ENCODE measurements at regions not wholly inside any gene's neighbourhood (a gene's known extent, or its start where the extent isn't known, plus 50 kb on each side); places are given as distances from the start of the nearest gene placed in this dataset.

- Histone ChIP-seq H3K23me2 (ENCODE audit: insufficient read length, low read depth, low read length, poor library complexity, severe bottlenecking) (no peaks in the 10 kb centered on the region), H3K9me3 (ENCODE audit: control insufficient read depth, low read depth, low read length) (no peaks in the 10 kb centered on the region), H3K79me1 (ENCODE audit: insufficient read depth, low read depth, low read length, poor library complexity, severe bottlenecking) (no peaks in the 10 kb centered on the region), H3K23ac (ENCODE audit: insufficient read length, low read depth, low read length) (no peak overlapping the region), H3K14ac (ENCODE audit: insufficient read depth, low read length) (no peak overlapping the region), H4K8ac (replicated peaks; ENCODE audit: insufficient read length, low read depth, low read length) (no peak overlapping the region), H3K27me3 (ENCODE audit: insufficient read depth, low read length) (no peaks in the 10 kb centered on the region), H3K27ac (ENCODE audit: insufficient read length, low read depth, low read length) (no peak overlapping the region), H4K5ac (ENCODE audit: insufficient read length, low read depth, low read length) (no peak overlapping the region), H3K56ac (ENCODE audit: insufficient read length, low read depth, low read length) (no peak overlapping the region), H2BK20ac (ENCODE audit: low read depth, low read length, poor library complexity, severe bottlenecking) (no peak overlapping the region), H3K4me2 (ENCODE audit: insufficient read depth, insufficient read length, low read length) (no peak overlapping the region), H4K91ac (ENCODE audit: insufficient read length, low read depth, low read length) (no peak overlapping the region), H2AK5ac (ENCODE audit: insufficient read length, low read length) (no peak overlapping the region), H3K9ac (ENCODE audit: extremely low read depth, insufficient read length, low read length) (no peak overlapping the region), H3K79me2 (ENCODE audit: insufficient read depth, low read length) (no peaks in the 10 kb centered on the region), H3K18ac (ENCODE audit: insufficient read length, low read depth, low read length) (no peak overlapping the region), H3K4ac (ENCODE audit: low read depth, low read length) (no peak overlapping the region), H2BK120ac (ENCODE audit: low read depth, low read length, poor library complexity, severe bottlenecking) (no peak overlapping the region), H2BK12ac (ENCODE audit: insufficient read length, low read depth, low read length) (no peak overlapping the region), H2AFZ (ENCODE audit: low read length) (no peak overlapping the region), H2BK5ac (ENCODE audit: insufficient read length, low read length) (no peak overlapping the region), H3K4me1 (ENCODE audit: insufficient read depth, low read length) (no peaks in the 10 kb centered on the region), H3T11ph (ENCODE audit: low read length) (no peak overlapping the region), H4K20me1 (ENCODE audit: control insufficient read depth, insufficient read depth, insufficient read length) (no peaks in the 10 kb centered on the region), H2BK15ac (ENCODE audit: low read depth, low read length) (no peak overlapping the region)
- WGBS (ENCODE audit: extremely low coverage, insufficient read length, low lambda C conversion rate), result no CpG with 5 or more reads among the region's 9 CpGs
- Mint-ChIP-seq H3K27me3 (ENCODE audit: low read depth) (no peaks in the 10 kb centered on the region), H3K9me3 (peaks cover 8 to 20% of the 10 kb centered on the region in 2 experiments), H3K4me3 (no peak overlapping the region), H3K27ac (no peak overlapping the region; a peak in 1 of 7 replicates), H3K36me3 (ENCODE audit: insufficient read depth in 1 of 3, low read depth in 3 of 3) (peaks cover 0 to 3% (median 0%) of the 10 kb centered on the region in 3 experiments; a peak in 5 of 7 replicates), H3K4me1 (no peaks in the 10 kb centered on the region)
- DNase-seq, result no peak
- TF ChIP-seq CTCF (conservative IDR thresholded peaks at IDR 0.05), result no peak
Measured at GRCh38 chr18:10262566-10262965, 191.9 kb upstream of the APCDD1 start.

Measured in H9 (cell line).